CD4-positive, alpha-beta T cell (primary cell): ENCODE measurements at regions not wholly inside any gene's neighbourhood (a gene's known extent, or its start where the extent isn't known, plus 50 kb on each side); places are given as distances from the start of the nearest gene placed in this dataset.
"Not testable (repeated sequence)": the region's sequence is repeated elsewhere in the genome, so short reads cannot be mapped to it uniquely, and the experiment has no call there.

Experiments used
- ATAC-seq: fragments of 200-7000 bp; cut with Tn5 transposase; one replicate; pipeline ENCODE4 v1.10.0; 2022; ENCODE audit warnings: mild to moderate bottlenecking; ENCODE audit not compliant: poor library complexity
- CTCF ChIA-PET: fragments of 350-600 bp; sonication (Branson Sonifier 250); formaldehyde crosslinking; loops from one replicate; lab custom pipeline; 2021; ENCODE audit warnings: antibody characterized with exemption, inconsistent platforms; lab: Charles Lee
- POLR2A ChIA-PET: fragments of 350-600 bp; sonication (Branson Sonifier 250); formaldehyde crosslinking; loops from one replicate; lab custom pipeline; 2021; ENCODE audit warnings: antibody characterized with exemption, inconsistent platforms; lab: Charles Lee
- DNase-seq, 14 experiments: peaks; one replicate each; pipeline ENCODE4 v3.0.0-alpha.2; 2013 to 2020; ENCODE audit warnings: mixed read lengths in 2 of 14
- H3K27ac ChIP-seq, 2 donors: one replicate each; pipeline versions ENCODE4 v1.5.1 to v1.7.0; 2013; ENCODE audit warnings: low read length in 2 of 2, low read depth in 1 of 2, mild to moderate bottlenecking in 1 of 2
- H3K27me3 ChIP-seq, 2 experiments: 1 replicate in 1 of 2; 2 replicates in 1 of 2; pipeline versions ENCODE4 v1.6.1 to v1.7.0; 2013; ENCODE audit warnings: low read length in 2 of 2, control low read depth in 1 of 2, mild to moderate bottlenecking in 1 of 2, moderate library complexity in 1 of 2; ENCODE audit not compliant: insufficient read depth in 2 of 2, control insufficient read depth in 1 of 2
- H3K36me3 ChIP-seq: one replicate; pipeline ENCODE4 v1.6.1; 2013; ENCODE audit warnings: low read length, control low read depth; ENCODE audit not compliant: insufficient read depth
- H3K4me1 ChIP-seq: one replicate; pipeline ENCODE4 v1.6.1; 2013; ENCODE audit warnings: low read length, control low read depth; ENCODE audit not compliant: insufficient read depth
- H3K4me3 ChIP-seq: one replicate; pipeline ENCODE4 v1.5.1; 2013; ENCODE audit warnings: mild to moderate bottlenecking, low read length, moderate library complexity
- H3K9me3 ChIP-seq, 2 experiments: 1 replicate in 1 of 2; 2 replicates in 1 of 2; pipeline versions ENCODE4 v1.6.1 to v1.7.0; 2013; ENCODE audit warnings: low read length in 2 of 2, mild to moderate bottlenecking in 2 of 2, control low read depth in 1 of 2, moderate library complexity in 1 of 2; ENCODE audit not compliant: control insufficient read depth in 1 of 2, insufficient read depth in 1 of 2
- H3K27ac Mint-ChIP-seq: one replicate; pipeline ENCODE4 v1.8.0; 2020; ENCODE audit warnings: mixed read lengths
- H3K27me3 Mint-ChIP-seq: one replicate; pipeline ENCODE4 v1.8.0; 2021; ENCODE audit warnings: mixed read lengths
- H3K36me3 Mint-ChIP-seq: one replicate; pipeline ENCODE4 v1.8.0; 2021; ENCODE audit warnings: low read depth, mixed read lengths
- H3K4me1 Mint-ChIP-seq: one replicate; pipeline ENCODE4 v1.8.0; 2021; ENCODE audit warnings: low read depth, mixed read lengths
- H3K4me3 Mint-ChIP-seq: one replicate; pipeline ENCODE4 v1.8.0; 2020; ENCODE audit warnings: mild to moderate bottlenecking, mixed read lengths
- H3K9me3 Mint-ChIP-seq: one replicate; pipeline ENCODE4 v1.8.0; 2020; ENCODE audit warnings: mixed read lengths
- CTCF ChIP-seq: fragments of 200-600 bp; IDR thresholded peaks from one replicate; pipeline ENCODE4 v1.8.0; 2022; ENCODE audit warnings: antibody characterized with exemption, mild to moderate bottlenecking
- intact Hi-C, 2 experiments: fragments of 100-400 bp; cut with DNase I in 1 of 2; cut with micrococcal nuclease in 1 of 2; formaldehyde crosslinking; loops; one replicate each; pipeline versions ENCODE4 v1.15.1 to v1.9.0; 2023 to 2025; cut with DNase I, micrococcal nuclease

- CTCF ChIA-PET = no interaction called here
Observed at GRCh38 chr4:150012851-150013360, 65.3 kb upstream of the DCLK2 start.

GRCh38 chr4:150015910-150016309 is 62.3 kb upstream of the DCLK2 start:
- DNase-seq, H3K9me3 Mint-ChIP-seq, H3K9me3 ChIP-seq, H3K27me3 ChIP-seq, intact Hi-C loops, H3K27ac ChIP-seq, H3K4me1 Mint-ChIP-seq, CTCF ChIA-PET, H3K36me3 Mint-ChIP-seq, POLR2A ChIA-PET, H3K36me3 ChIP-seq, H3K4me1 ChIP-seq, H3K4me3 Mint-ChIP-seq, H3K27ac Mint-ChIP-seq, ATAC-seq, H3K4me3 ChIP-seq: not testable (repeated sequence)
- peaks cover 28% of the 10 kb centered on the region for H3K27me3 Mint-ChIP-seq

More at GRCh38 chr4:150012851-150013360, 65.3 kb upstream of the DCLK2 start:
- H3K27ac ChIP-seq = no peak overlapping the region
- DNase-seq (no peak), ATAC-seq (no peak)
- intact Hi-C loops = no loop called here
- no peaks in the 10 kb centered on the region for H3K36me3 Mint-ChIP-seq
- H3K9me3 ChIP-seq = peaks cover 0 to 5% of the 10 kb centered on the region in 2 experiments
- H3K27me3 Mint-ChIP-seq = peaks cover 11% of the 10 kb centered on the region
- H3K36me3 ChIP-seq = no peaks in the 10 kb centered on the region
- H3K4me1 Mint-ChIP-seq = no peaks in the 10 kb centered on the region
- no peak for TF ChIP-seq CTCF
- no peaks in the 10 kb centered on the region for H3K9me3 Mint-ChIP-seq
- no peak overlapping the region for H3K4me3 Mint-ChIP-seq
- peaks cover 5 to 10% of the 10 kb centered on the region in 2 experiments for H3K27me3 ChIP-seq
- H3K4me1 ChIP-seq = no peaks in the 10 kb centered on the region
- no peak overlapping the region for H3K27ac Mint-ChIP-seq
- no peak overlapping the region for H3K4me3 ChIP-seq
- POLR2A ChIA-PET = no interaction called here

- DNase-seq = peak in 1 of 14 experiments; percentile 10
- ATAC-seq, H3K27ac ChIP-seq, H3K36me3 ChIP-seq, H3K36me3 Mint-ChIP-seq, intact Hi-C loops, CTCF ChIA-PET, H3K27me3 ChIP-seq, H3K9me3 Mint-ChIP-seq, H3K4me3 Mint-ChIP-seq, H3K27ac Mint-ChIP-seq, H3K4me3 ChIP-seq, POLR2A ChIA-PET, H3K4me1 Mint-ChIP-seq, H3K9me3 ChIP-seq, H3K4me1 ChIP-seq: not testable (repeated sequence)
- peaks cover 28% of the 10 kb centered on the region for H3K27me3 Mint-ChIP-seq
Observed at GRCh38 chr4:150016621-150017020, 61.6 kb upstream of the DCLK2 start.

GRCh38 chr4:150018257-150018656 is 60.0 kb upstream of the DCLK2 start:
- Mint-ChIP-seq H3K9me3 (no peaks in the 10 kb centered on the region), H3K4me1 (no peaks in the 10 kb centered on the region), H3K4me3 (no peak overlapping the region), H3K27me3 (peaks cover 28% of the 10 kb centered on the region), H3K36me3 (no peaks in the 10 kb centered on the region), H3K27ac (no peak overlapping the region)
- TF ChIP-seq CTCF = no peak
- ATAC-seq = no peak
- H3K4me3 ChIP-seq = no peak overlapping the region
- H3K27ac ChIP-seq = no peak overlapping the region
- CTCF ChIA-PET = no interaction called here
- POLR2A ChIA-PET = no interaction called here
- intact Hi-C loops = no loop called here
- peaks cover 0 to 9% of the 10 kb centered on the region in 2 experiments for H3K9me3 ChIP-seq
- H3K27me3 ChIP-seq = peaks cover 0 to 3% of the 10 kb centered on the region in 2 experiments
- no peak for DNase-seq
- no peaks in the 10 kb centered on the region for H3K4me1 ChIP-seq
- H3K36me3 ChIP-seq = no peaks in the 10 kb centered on the region
